ENCODE measurements at regions not wholly inside any gene's neighbourhood (a gene's known extent, or its start where the extent isn't known, plus 50 kb on each side); places are given as distances from the start of the nearest gene placed in this dataset.

DNA sequence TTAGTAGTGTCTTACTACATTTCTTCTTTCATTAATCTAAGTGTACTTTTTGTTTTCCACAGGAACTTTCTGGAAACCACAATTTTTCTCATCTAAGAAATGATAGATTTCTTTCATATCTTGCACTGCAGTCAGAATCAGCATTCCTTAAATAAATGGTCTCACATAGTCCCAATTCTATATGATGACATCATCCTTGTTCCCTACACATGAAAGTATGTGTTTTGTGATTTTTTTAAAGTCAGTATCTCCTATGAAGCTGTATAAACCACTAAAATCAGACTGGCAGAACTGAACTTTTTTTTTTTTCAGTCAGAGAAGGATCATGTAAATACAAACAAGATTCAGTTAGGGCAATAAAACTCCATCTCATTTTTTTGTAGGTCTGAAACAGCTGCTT is 742.6 kb upstream of the CXADR start:
- Histone ChIP-seq H3K36me3 (ENCODE audit: insufficient read depth, low read depth, low read length) (no peaks in the 10 kb centered on the region), H3K4me1 (ENCODE audit: insufficient read depth, low read length) (no peaks in the 10 kb centered on the region; the same call in 1 of the 2 replicates), H3K9ac (ENCODE audit: low read depth, low read length) (no peak overlapping the region), H3K27me3 (ENCODE audit: insufficient read depth, low read length) (no peaks in the 10 kb centered on the region), H3K9me3 (ENCODE audit: insufficient read depth, low read depth, low read length) (no peaks in the 10 kb centered on the region), H3K27ac (ENCODE audit: low read length) (no peak overlapping the region), H3K4me3 (ENCODE audit: low read length) (no peak overlapping the region)

DNA sequence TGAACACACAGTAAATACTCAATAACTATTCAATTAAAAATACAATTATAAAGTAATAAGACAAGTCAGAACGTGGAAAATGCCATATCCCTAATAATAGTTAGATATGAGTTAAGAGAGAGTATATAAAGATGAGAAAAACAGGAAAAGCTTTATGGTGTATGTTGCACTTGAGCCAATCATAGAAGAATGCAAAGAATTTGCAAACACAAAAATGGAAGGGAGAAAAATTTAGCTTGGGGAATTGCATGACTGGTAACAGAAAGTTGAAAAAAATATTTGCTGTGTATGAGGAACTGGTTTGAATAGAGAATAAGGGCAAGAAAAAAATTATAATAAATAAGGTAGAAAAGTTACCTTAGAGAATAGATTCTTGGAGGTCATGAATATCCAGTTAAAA is 739.6 kb upstream of the CXADR start:
- H3K9ac ChIP-seq (ENCODE audit: low read depth, low read length): no peak overlapping the region
- H3K36me3 ChIP-seq (ENCODE audit: insufficient read depth, low read depth, low read length): no peaks in the 10 kb centered on the region
- H3K27ac ChIP-seq (ENCODE audit: low read length): no peak overlapping the region
- no peaks in the 10 kb centered on the region for H3K27me3 ChIP-seq (ENCODE audit: insufficient read depth, low read length)
- no peaks in the 10 kb centered on the region for H3K9me3 ChIP-seq (ENCODE audit: insufficient read depth, low read depth, low read length)
- no peak overlapping the region for H3K4me3 ChIP-seq (ENCODE audit: low read length)
- H3K4me1 ChIP-seq (ENCODE audit: insufficient read depth, low read length): no peaks in the 10 kb centered on the region; the same call in 1 of the 2 replicates

DNA sequence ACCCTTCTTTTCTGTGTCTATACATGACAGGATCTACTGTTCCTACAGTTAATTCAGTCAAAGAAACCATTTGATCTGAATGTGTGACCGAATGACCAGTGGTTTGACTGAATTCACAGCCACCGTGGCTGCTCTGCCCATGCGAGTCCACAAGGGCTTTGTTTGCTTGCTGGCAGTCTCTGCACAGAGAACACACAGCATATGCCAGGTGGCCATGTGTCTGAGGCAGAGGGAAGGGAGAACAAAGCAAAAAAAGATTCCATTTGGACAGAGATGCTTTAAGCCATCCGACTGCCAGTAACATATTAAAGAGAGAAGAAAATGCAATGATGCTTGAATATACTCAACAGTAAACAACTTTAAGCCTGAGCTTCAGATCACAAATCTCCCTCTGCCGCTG is 737.8 kb upstream of the CXADR start:
- Histone ChIP-seq H3K9me3 (ENCODE audit: insufficient read depth, low read depth, low read length) (no peaks in the 10 kb centered on the region), H3K9ac (ENCODE audit: low read depth, low read length) (no peak overlapping the region), H3K27me3 (ENCODE audit: insufficient read depth, low read length) (no peaks in the 10 kb centered on the region), H3K36me3 (ENCODE audit: insufficient read depth, low read depth, low read length) (no peaks in the 10 kb centered on the region), H3K4me1 (ENCODE audit: insufficient read depth, low read length) (no peaks in the 10 kb centered on the region; the same call in 1 of the 2 replicates), H3K4me3 (ENCODE audit: low read length) (no peak overlapping the region), H3K27ac (ENCODE audit: low read length) (no peak overlapping the region)

DNA sequence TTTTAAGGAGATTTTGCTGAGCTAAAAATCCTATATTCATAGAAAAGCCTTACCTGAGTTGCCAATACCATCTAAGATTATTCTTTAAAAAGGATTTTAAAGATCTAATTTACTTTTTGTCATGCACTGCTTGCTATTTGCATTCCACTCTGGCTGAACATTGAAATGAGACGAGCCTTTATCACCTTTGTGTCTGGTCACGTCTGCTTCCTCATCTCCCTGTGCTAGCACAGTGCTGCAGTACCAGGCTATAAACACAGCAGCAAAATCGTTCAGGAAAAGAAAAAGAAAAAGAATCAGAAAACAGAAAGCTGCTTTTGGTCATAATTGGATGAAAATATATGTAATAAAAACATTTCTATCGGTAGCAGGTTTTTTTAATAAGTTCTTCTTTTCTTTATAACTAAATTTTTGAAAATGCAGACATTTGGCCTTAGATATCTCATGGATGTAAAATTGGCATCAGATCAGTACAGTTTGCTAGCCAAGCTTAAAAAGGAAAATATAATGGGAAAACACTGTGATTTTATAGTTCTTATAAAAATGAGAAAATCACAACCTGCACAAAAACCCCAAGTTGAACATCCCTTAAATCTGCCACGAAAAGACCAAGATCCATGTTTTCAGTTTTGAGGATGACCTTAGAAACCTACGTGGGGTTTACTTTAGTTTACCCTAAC is 735.7 kb upstream of the CXADR start:
- no peak overlapping the region for H3K27ac ChIP-seq (ENCODE audit: low read length)

DNA sequence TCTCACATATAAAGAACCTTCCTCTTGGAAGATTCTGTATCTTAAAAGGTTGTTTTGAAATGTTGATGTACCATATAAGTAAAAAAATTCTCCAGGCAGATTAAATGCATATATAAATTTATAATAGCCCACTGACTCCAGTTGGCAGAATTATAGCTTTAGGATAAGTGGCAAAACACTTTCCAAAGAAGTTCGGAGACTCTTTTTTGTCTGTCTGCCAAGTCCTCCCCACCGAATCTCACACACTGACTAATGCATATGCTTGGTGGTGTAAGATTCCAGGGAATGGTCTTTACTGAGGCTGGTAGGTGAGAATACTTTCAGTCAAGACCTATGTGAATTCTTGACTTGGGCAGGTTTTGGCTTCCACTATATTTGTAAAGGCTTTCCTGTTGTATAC is 724.3 kb upstream of the CXADR start:
- Histone ChIP-seq H3K9me3 (ENCODE audit: insufficient read depth, low read depth, low read length) (no peaks in the 10 kb centered on the region), H3K36me3 (ENCODE audit: insufficient read depth, low read depth, low read length) (no peaks in the 10 kb centered on the region), H3K4me1 (ENCODE audit: insufficient read depth, low read length) (no peaks in the 10 kb centered on the region), H3K4me3 (ENCODE audit: low read length) (no peak overlapping the region), H3K27me3 (ENCODE audit: insufficient read depth, low read length) (no peaks in the 10 kb centered on the region), H3K9ac (ENCODE audit: low read depth, low read length) (no peak overlapping the region), H3K27ac (ENCODE audit: low read length) (no peak overlapping the region)

More for the DNA sequence above, 735.7 kb upstream of the CXADR start:
- H3K27me3 ChIP-seq (ENCODE audit: insufficient read depth, low read length): no peaks in the 10 kb centered on the region
- no peaks in the 10 kb centered on the region; the same call in 1 of the 2 replicates for H3K4me1 ChIP-seq (ENCODE audit: insufficient read depth, low read length)
- H3K4me3 ChIP-seq (ENCODE audit: low read length): no peak overlapping the region
- H3K36me3 ChIP-seq (ENCODE audit: insufficient read depth, low read depth, low read length): no peaks in the 10 kb centered on the region
- no peaks in the 10 kb centered on the region for H3K9me3 ChIP-seq (ENCODE audit: insufficient read depth, low read depth, low read length)
- H3K9ac ChIP-seq (ENCODE audit: low read depth, low read length): no peak overlapping the region

DNA sequence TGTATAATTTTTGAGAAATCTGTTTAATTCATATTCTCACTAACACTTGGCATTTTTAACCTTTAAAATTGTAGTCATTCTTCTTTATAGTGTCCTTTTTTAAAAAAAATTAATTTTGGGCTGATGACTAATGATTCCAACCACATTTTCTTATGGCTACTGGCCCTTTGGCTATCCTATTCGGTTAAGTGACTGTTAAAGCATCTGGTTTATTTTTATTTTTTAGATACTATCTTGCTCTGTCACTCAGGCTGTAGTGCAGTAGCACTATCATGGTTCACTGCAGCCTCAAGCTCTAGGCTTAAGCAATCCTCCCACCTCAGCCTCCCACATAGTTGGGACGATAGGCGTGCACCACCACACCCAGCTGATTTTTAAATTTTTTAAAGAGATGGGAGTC is 723.2 kb upstream of the CXADR start:
- Histone ChIP-seq H3K27me3 (ENCODE audit: insufficient read depth, low read length) (no peaks in the 10 kb centered on the region), H3K9ac (ENCODE audit: low read depth, low read length) (no peak overlapping the region), H3K27ac (ENCODE audit: low read length) (no peak overlapping the region), H3K4me3 (ENCODE audit: low read length) (no peak overlapping the region), H3K36me3 (ENCODE audit: insufficient read depth, low read depth, low read length) (no peaks in the 10 kb centered on the region), H3K9me3 (ENCODE audit: insufficient read depth, low read depth, low read length) (no peaks in the 10 kb centered on the region), H3K4me1 (ENCODE audit: insufficient read depth, low read length) (no peaks in the 10 kb centered on the region)

DNA sequence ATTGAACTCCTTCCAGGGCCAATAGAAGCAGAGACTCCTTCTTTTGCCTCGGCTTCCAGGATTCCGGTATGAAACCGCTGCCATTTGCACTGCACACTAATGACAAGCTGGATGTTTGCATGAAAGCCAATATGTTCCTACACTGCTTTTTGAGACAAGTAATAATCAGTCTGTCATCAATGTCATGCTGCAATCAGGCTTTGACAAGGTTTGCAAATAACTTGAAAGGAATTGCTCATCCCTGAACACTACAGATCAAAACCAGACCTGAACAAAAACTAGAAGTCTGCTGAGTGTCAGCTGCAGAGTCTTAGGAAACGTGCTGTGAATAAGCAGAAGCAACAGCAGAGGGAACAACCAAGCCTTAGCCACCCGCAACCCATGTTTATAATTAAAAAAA is 720.7 kb upstream of the CXADR start:
- Histone ChIP-seq H3K27me3 (ENCODE audit: insufficient read depth, low read length) (no peaks in the 10 kb centered on the region), H3K9ac (ENCODE audit: low read depth, low read length) (no peak overlapping the region), H3K4me3 (ENCODE audit: low read length) (no peak overlapping the region), H3K27ac (ENCODE audit: low read length) (no peak overlapping the region), H3K4me1 (ENCODE audit: insufficient read depth, low read length) (peaks cover 2% of the 10 kb centered on the region), H3K36me3 (ENCODE audit: insufficient read depth, low read depth, low read length) (no peaks in the 10 kb centered on the region), H3K9me3 (ENCODE audit: insufficient read depth, low read depth, low read length) (no peaks in the 10 kb centered on the region)

DNA sequence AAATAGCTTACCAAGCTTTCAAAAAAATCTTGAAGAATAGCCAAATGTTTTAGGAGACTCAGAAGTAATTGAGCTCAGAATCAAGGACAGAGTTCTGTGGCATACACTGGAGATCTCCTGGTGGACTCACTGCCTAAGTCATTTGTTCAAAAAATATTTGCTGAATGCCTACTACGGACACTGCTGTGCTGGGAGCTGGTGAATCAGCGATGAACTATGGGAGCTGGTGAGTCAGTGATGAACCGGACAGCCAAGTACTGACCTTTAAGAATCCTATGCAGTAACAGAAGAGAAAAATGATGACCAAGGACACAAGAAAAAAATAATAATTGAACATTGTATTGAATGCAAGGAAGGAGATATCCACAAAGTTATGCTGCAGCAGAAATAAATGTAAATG is 717.9 kb upstream of the CXADR start:
- H3K4me3 ChIP-seq (ENCODE audit: low read length): no peak overlapping the region
- H3K27me3 ChIP-seq (ENCODE audit: insufficient read depth, low read length): no peaks in the 10 kb centered on the region
- H3K9ac ChIP-seq (ENCODE audit: low read depth, low read length): no peak overlapping the region
- H3K4me1 ChIP-seq (ENCODE audit: insufficient read depth, low read length): peaks cover 6% of the 10 kb centered on the region
- no peaks in the 10 kb centered on the region for H3K36me3 ChIP-seq (ENCODE audit: insufficient read depth, low read depth, low read length)
- H3K27ac ChIP-seq (ENCODE audit: low read length): no peak overlapping the region
- no peaks in the 10 kb centered on the region for H3K9me3 ChIP-seq (ENCODE audit: insufficient read depth, low read depth, low read length)

DNA sequence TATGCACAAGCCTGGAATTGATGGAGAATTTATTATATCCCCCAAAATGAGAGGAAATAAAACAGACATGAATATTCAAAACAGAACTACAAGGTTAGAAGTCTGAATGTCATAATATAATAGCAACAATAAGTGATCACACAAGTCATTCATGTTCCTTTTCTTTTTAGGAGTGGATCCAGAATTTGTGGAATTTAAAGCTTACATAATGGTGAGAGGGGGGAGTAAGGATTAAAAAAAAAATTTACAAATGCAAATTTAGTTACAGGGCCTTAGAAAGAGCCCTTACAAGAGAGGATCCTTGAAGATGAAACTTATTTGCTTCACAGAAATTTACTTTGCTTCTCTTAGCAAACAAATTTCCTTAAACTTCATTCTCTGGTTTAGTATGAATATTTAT is 716.1 kb upstream of the CXADR start:
- no peaks in the 10 kb centered on the region for H3K27me3 ChIP-seq (ENCODE audit: insufficient read depth, low read length)

DNA sequence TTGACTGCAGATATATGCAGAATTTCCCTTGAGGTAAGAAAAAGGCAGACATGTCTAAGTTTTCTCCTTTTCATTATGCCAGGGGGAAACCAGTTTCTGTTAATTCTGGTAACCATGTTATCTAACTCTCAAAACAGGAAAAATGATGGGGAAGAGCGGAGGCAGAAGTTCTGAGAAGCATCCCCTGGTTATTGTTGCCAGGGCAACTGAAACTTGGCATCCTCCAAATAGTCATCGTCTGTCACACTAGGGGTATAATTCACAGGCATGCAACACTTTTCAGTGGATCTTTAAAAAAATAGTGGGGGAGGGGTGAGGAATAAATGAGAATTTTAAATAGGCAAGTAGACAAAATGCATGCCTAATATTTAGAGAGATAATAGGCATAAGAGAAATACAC is 715.3 kb upstream of the CXADR start:
- Histone ChIP-seq H3K9me3 (ENCODE audit: insufficient read depth, low read depth, low read length) (no peaks in the 10 kb centered on the region), H3K4me3 (ENCODE audit: low read length) (no peak overlapping the region), H3K9ac (ENCODE audit: low read depth, low read length) (no peak overlapping the region), H3K4me1 (ENCODE audit: insufficient read depth, low read length) (peaks cover 6% of the 10 kb centered on the region), H3K27me3 (ENCODE audit: insufficient read depth, low read length) (no peaks in the 10 kb centered on the region), H3K36me3 (ENCODE audit: insufficient read depth, low read depth, low read length) (no peaks in the 10 kb centered on the region), H3K27ac (ENCODE audit: low read length) (no peak overlapping the region)

More for the DNA sequence above, 716.1 kb upstream of the CXADR start:
- H3K4me3 ChIP-seq (ENCODE audit: low read length): no peak overlapping the region
- no peaks in the 10 kb centered on the region for H3K36me3 ChIP-seq (ENCODE audit: insufficient read depth, low read depth, low read length)
- H3K9ac ChIP-seq (ENCODE audit: low read depth, low read length): no peak overlapping the region
- H3K9me3 ChIP-seq (ENCODE audit: insufficient read depth, low read depth, low read length): no peaks in the 10 kb centered on the region
- H3K27ac ChIP-seq (ENCODE audit: low read length): no peak overlapping the region
- peaks cover 6% of the 10 kb centered on the region for H3K4me1 ChIP-seq (ENCODE audit: insufficient read depth, low read length)

DNA sequence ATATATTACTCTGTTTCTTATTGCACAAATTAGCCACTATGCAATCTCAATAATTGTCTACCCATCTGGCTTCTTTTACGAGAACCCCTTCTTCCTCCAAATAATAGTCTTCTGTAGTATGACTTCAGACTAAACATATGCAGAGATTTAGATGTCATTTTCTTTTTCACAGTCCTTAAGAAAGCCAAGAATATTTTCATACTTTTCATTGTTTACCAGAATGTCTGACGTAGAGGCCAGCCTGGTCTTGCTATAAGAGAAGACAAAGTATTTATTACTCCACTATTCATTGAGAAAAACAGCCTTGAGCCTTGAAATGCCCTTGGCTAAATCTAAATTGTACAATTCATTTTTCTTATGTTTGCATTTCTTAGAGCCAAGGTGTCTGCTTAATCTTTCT is 714.9 kb upstream of the CXADR start:
- H3K27ac ChIP-seq (ENCODE audit: low read length): no peak overlapping the region
- H3K9ac ChIP-seq (ENCODE audit: low read depth, low read length): no peak overlapping the region
- no peak overlapping the region for H3K4me3 ChIP-seq (ENCODE audit: low read length)
- no peaks in the 10 kb centered on the region for H3K9me3 ChIP-seq (ENCODE audit: insufficient read depth, low read depth, low read length)
- peaks cover 6% of the 10 kb centered on the region for H3K4me1 ChIP-seq (ENCODE audit: insufficient read depth, low read length)
- H3K27me3 ChIP-seq (ENCODE audit: insufficient read depth, low read length): no peaks in the 10 kb centered on the region
- H3K36me3 ChIP-seq (ENCODE audit: insufficient read depth, low read depth, low read length): no peaks in the 10 kb centered on the region

DNA sequence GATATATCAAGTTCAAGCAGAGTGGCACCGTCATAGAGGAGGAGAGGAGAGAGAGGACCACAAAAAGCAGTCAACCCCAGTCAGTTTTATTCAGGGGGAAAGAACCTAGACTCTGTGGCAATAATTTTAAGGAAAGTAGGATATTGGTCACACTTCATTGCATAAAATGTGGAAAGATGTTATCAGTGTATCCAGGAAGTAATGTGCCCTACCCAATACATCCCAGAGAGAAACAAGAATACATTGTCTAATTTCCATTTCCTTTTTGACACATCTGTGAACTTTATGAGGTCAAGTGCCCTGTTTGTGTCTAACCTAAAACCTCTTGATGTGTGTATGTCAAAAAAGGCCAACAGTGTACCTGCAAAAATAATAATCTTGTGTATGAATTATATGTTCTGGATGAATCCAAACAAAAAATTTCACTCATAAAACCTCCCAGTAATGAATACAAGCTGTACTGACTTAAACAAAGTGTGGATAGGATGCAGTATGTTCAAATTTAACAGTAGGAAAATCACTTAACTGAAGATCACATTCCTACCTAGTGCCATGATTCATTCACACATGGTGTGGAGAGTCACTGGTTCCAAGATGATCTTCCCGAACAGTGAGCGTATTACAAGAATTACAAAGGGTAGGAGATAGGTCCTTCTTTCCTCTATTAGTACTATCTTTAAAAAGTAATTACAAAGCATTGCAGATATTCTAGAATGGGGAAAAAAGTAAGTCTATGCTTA is 712.1 kb upstream of the CXADR start:
- Histone ChIP-seq H3K9ac (ENCODE audit: low read depth, low read length) (no peak overlapping the region), H3K27me3 (ENCODE audit: insufficient read depth, low read length) (no peaks in the 10 kb centered on the region), H3K4me3 (ENCODE audit: low read length) (no peak overlapping the region), H3K4me1 (ENCODE audit: insufficient read depth, low read length) (peaks cover 6% of the 10 kb centered on the region; the same call in 1 of the 2 replicates), H3K9me3 (ENCODE audit: insufficient read depth, low read depth, low read length) (peaks cover 16% of the 10 kb centered on the region), H3K36me3 (ENCODE audit: insufficient read depth, low read depth, low read length) (no peaks in the 10 kb centered on the region), H3K27ac (ENCODE audit: low read length) (no peak overlapping the region)
